ENCODE measurements at regions not wholly inside any gene's neighbourhood (a gene's known extent, or its start where the extent isn't known, plus 50 kb on each side); places are given as distances from the start of the nearest gene placed in this dataset.

- TF ChIP-seq EZH2 (IDR thresholded peaks at IDR 0.05; ENCODE audit: borderline replicate concordance, low read length) (no peak), CTCF (conservative IDR thresholded peaks at IDR 0.05 in 1 of 2, IDR thresholded peaks at IDR 0.05 in 1 of 2; ENCODE audit: extremely low read depth in 1 of 2, insufficient read depth in 1 of 2, low read depth in 1 of 2, low read length in 2 of 2) (no peak)
Observed at GRCh38 chr10:130806426-130806825, 505.1 kb downstream of the TCERG1L start.
